Activated CD8-positive, alpha-beta T cell treated with anti-CD3 and anti-CD28 coated beads for 36 hours (primary cell): ENCODE measurements at regions not wholly inside any gene's neighbourhood (a gene's known extent, or its start where the extent isn't known, plus 50 kb on each side); places are given as distances from the start of the nearest gene placed in this dataset.
"Not testable (repeated sequence)": the region's sequence is repeated elsewhere in the genome, so short reads cannot be mapped to it uniquely, and the experiment has no call there.

ENCODE experiments used
- ATAC-seq: fragments of 200-7000 bp; cut with Tn5 transposase; one replicate; pipeline ENCODE4 v1.10.0; 2021; ENCODE audit warnings: mild to moderate bottlenecking, moderate library complexity
- CTCF ChIA-PET: fragments of 350-600 bp; sonication (Branson Sonifier 250); formaldehyde crosslinking; loops from one replicate; lab custom pipeline; 2021; ENCODE audit warnings: antibody characterized with exemption; lab: Charles Lee
- POLR2A ChIA-PET: fragments of 350-600 bp; sonication (Branson Sonifier 250); formaldehyde crosslinking; loops from one replicate; lab custom pipeline; 2021; ENCODE audit warnings: antibody characterized with exemption; lab: Charles Lee
- DNase-seq: peaks from one replicate; pipeline ENCODE4 v3.0.0-alpha.2; 2020
- H3K27ac Mint-ChIP-seq: one replicate; pipeline ENCODE4 v1.8.0; 2021; ENCODE audit warnings: mild to moderate bottlenecking, mixed read lengths
- H3K27me3 Mint-ChIP-seq: one replicate; pipeline ENCODE4 v1.8.0; 2021; ENCODE audit warnings: mixed read lengths
- H3K36me3 Mint-ChIP-seq: one replicate; pipeline ENCODE4 v1.8.0; 2021; ENCODE audit warnings: low read depth, mixed read lengths
- H3K4me1 Mint-ChIP-seq: one replicate; pipeline ENCODE4 v1.8.0; 2021; ENCODE audit warnings: low read depth, mixed read lengths
- H3K4me3 Mint-ChIP-seq: one replicate; pipeline ENCODE4 v1.8.0; 2021; ENCODE audit warnings: mild to moderate bottlenecking, moderate library complexity, mixed read lengths
- H3K9me3 Mint-ChIP-seq: one replicate; pipeline ENCODE4 v1.8.0; 2021; ENCODE audit warnings: mixed read lengths
- CTCF ChIP-seq: fragments of 200-600 bp; IDR thresholded peaks from one replicate; pipeline ENCODE4 v1.8.0; 2022; ENCODE audit warnings: antibody characterized with exemption, mild to moderate bottlenecking
- intact Hi-C: fragments of 100-400 bp; cut with micrococcal nuclease; formaldehyde crosslinking; loops from one replicate; pipeline ENCODE4 v1.10.0; 2022

GRCh38 chr12:11497995-11498394 is 102.6 kb upstream of the PRB2 start:
- ChIA-PET POLR2A (no interaction called here), CTCF (no interaction called here)
- intact Hi-C loops = no loop called here
- H3K4me1 Mint-ChIP-seq = peaks cover 4% of the 10 kb centered on the region
- ATAC-seq = no peak
- H3K27ac Mint-ChIP-seq = no peak overlapping the region
- no peak for DNase-seq
- TF ChIP-seq CTCF = no peak
- H3K27me3 Mint-ChIP-seq = peaks cover 31% of the 10 kb centered on the region
- H3K9me3 Mint-ChIP-seq = no peaks in the 10 kb centered on the region
- H3K36me3 Mint-ChIP-seq = no peaks in the 10 kb centered on the region
- no peak overlapping the region for H3K4me3 Mint-ChIP-seq

DNA sequence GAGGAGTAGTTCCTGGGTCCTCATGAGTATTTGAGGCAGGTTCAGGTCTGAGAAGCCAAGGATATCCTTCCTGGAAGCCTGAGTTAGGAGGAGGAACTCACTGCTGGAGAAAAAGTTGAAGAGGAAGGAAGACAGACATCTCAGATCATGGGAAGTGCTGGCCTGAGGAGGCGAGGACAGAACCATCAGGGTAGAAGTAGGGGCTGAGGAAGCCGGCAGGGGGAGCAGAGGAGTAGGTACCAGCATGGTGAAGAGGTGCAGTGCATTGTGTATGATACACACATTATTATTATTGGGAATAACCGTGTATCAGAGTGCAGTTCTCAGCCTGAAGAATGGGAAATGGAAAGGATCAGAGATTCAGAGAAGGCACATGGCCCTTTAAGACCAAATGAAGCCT is 103.2 kb upstream of the PRB2 start:
- ATAC-seq (peak; percentile 36), DNase-seq (peak; percentile 44)
- intact Hi-C loops, H3K9me3 Mint-ChIP-seq, CTCF ChIA-PET, H3K36me3 Mint-ChIP-seq, POLR2A ChIA-PET, H3K4me1 Mint-ChIP-seq, H3K4me3 Mint-ChIP-seq, H3K27ac Mint-ChIP-seq: not testable (repeated sequence)
- H3K27me3 Mint-ChIP-seq = peaks cover 31% of the 10 kb centered on the region

- POLR2A ChIA-PET = no interaction called here
- Mint-ChIP-seq H3K4me1 (peaks cover 4% of the 10 kb centered on the region), H3K36me3 (no peaks in the 10 kb centered on the region), H3K27ac (no peak overlapping the region), H3K27me3 (peaks cover 31% of the 10 kb centered on the region), H3K4me3 (no peak overlapping the region), H3K9me3 (no peaks in the 10 kb centered on the region)
- TF ChIP-seq CTCF = no peak
- no peak for ATAC-seq
- CTCF ChIA-PET = interaction anchor here (1.0 to 1.5 kb wide), 2 partner anchors 12 to 14 kb away, joined by 3 to 6 read pairs; no protein-coding TSS in a partner anchor
- no peak for DNase-seq
- intact Hi-C loops = no loop called here
Measured at GRCh38 chr12:11499806-11500187, 104.4 kb upstream of the PRB2 start.

GRCh38 chr12:11500188-11500860 is 105.0 kb upstream of the PRB2 start:
- peaks cover 31% of the 10 kb centered on the region for H3K27me3 Mint-ChIP-seq
- no peaks in the 10 kb centered on the region for H3K9me3 Mint-ChIP-seq
- no peak for TF ChIP-seq CTCF
- ChIA-PET POLR2A (no interaction called here), CTCF (interaction anchor here (1.0 to 1.5 kb wide), 3 partner anchors 13 to 46 kb away, joined by 3 to 6 read pairs (median 3); no protein-coding TSS in a partner anchor)
- no peaks in the 10 kb centered on the region for H3K36me3 Mint-ChIP-seq
- peak; percentile 94 for ATAC-seq
- H3K4me1 Mint-ChIP-seq = peaks cover 4% of the 10 kb centered on the region
- no peak overlapping the region for H3K4me3 Mint-ChIP-seq
- intact Hi-C loops = no loop called here
- peak; percentile 83 for DNase-seq
- H3K27ac Mint-ChIP-seq = no peak overlapping the region

DNA sequence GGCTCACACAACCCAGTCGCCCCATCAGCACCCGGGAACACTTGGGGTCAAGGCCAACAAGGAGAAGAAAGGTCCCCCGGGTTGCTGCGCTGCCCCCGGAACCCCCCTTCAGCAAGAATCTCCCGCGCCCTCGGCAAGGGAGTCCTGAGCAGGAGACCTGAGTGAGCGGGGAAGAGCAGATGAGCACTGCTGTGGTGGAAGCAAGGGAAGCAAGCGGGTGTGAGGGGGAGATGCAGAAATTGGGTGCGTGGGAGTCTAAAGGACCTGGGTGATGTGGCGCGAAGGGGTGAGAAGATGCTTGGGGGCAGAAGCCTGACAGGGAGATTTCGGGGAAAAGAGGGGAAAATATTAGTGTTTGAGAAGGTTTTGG is 105.5 kb upstream of the PRB2 start:
- ChIA-PET POLR2A (no interaction called here), CTCF (interaction anchor here (1.0 kb wide), 2 partner anchors 15 to 45 kb away, joined by 3 read pairs; no protein-coding TSS in a partner anchor)
- no peak for ATAC-seq
- no peak for DNase-seq
- Mint-ChIP-seq H3K27ac (no peak overlapping the region), H3K4me3 (no peak overlapping the region), H3K4me1 (peaks cover 4% of the 10 kb centered on the region), H3K9me3 (no peaks in the 10 kb centered on the region), H3K27me3 (peaks cover 31% of the 10 kb centered on the region), H3K36me3 (no peaks in the 10 kb centered on the region)
- TF ChIP-seq CTCF = no peak
- intact Hi-C loops = no loop called here
